Dedifferentiated amniotic fluid mesenchymal stem cell (primary cell): ENCODE measurements at regions not wholly inside any gene's neighbourhood (a gene's known extent, or its start where the extent isn't known, plus 50 kb on each side); places are given as distances from the start of the nearest gene placed in this dataset.

Experiments
- DNase-seq: peaks from one replicate; pipeline ENCODE4 v3.0.0-alpha.2; 2016; ENCODE audit errors: extremely low spot score

GRCh38 chr13:58773280-58773859 is 1141.8 kb downstream of the PCDH17 start:
- no peak for DNase-seq

- no peak for DNase-seq
Measured at GRCh38 chr13:58782736-58783135, 1151.2 kb downstream of the PCDH17 start.

- no peak for DNase-seq
Measured at GRCh38 chr13:58792854-58793253, 1161.3 kb downstream of the PCDH17 start.

GRCh38 chr13:58795715-58796114 is 1164.2 kb downstream of the PCDH17 start:
- no peak for DNase-seq

- DNase-seq, result no peak
Measured at GRCh38 chr13:58804832-58805231, 1173.3 kb downstream of the PCDH17 start.

GRCh38 chr13:58806401-58806800 is 1174.9 kb downstream of the PCDH17 start:
- no peak for DNase-seq

GRCh38 chr13:58823701-58824100 is 1192.2 kb downstream of the PCDH17 start:
- DNase-seq, result no peak

GRCh38 chr13:58827904-58828303 is 1196.4 kb downstream of the PCDH17 start:
- no peak for DNase-seq

GRCh38 chr13:58830841-58831240 is 1199.3 kb downstream of the PCDH17 start:
- DNase-seq, result no peak

- DNase-seq, result no peak
Measured at GRCh38 chr13:58838615-58839014, 1207.1 kb downstream of the PCDH17 start.

- no peak for DNase-seq
Measured at GRCh38 chr13:58843071-58843470, 1211.5 kb downstream of the PCDH17 start.

- no peak for DNase-seq
Measured at GRCh38 chr13:58843567-58843966, 1212.0 kb downstream of the PCDH17 start.

- DNase-seq, result no peak
Measured at GRCh38 chr13:58850161-58850560, 1218.6 kb downstream of the PCDH17 start.

- no peak for DNase-seq
Measured at GRCh38 chr13:58852076-58852475, 1220.5 kb downstream of the PCDH17 start.

GRCh38 chr13:58855283-58855682 is 1223.7 kb downstream of the PCDH17 start:
- DNase-seq, result no peak

- DNase-seq, result no peak
Measured at GRCh38 chr13:58858870-58859371, 1227.4 kb downstream of the PCDH17 start.

- no peak for DNase-seq
Measured at GRCh38 chr13:58865286-58865685, 1233.7 kb downstream of the PCDH17 start.

GRCh38 chr13:58869566-58869965 is 1238.0 kb downstream of the PCDH17 start:
- DNase-seq, result no peak

- DNase-seq, result no peak
Measured at GRCh38 chr13:58876473-58876872, 1244.9 kb downstream of the PCDH17 start.

- DNase-seq, result no peak
Measured at GRCh38 chr13:58879114-58879513, 1247.6 kb downstream of the PCDH17 start.

- no peak for DNase-seq
Measured at GRCh38 chr13:58882516-58882915, 1251.0 kb downstream of the PCDH17 start.

- DNase-seq, result no peak
Measured at GRCh38 chr13:58883405-58883804, 1251.9 kb downstream of the PCDH17 start.

GRCh38 chr13:58884353-58885209 is 1253.0 kb downstream of the PCDH17 start:
- DNase-seq, result no peak
